GM13976 (cell line): ENCODE measurements at regions not wholly inside any gene's neighbourhood (a gene's known extent, or its start where the extent isn't known, plus 50 kb on each side); places are given as distances from the start of the nearest gene placed in this dataset.
"Not testable (repeated sequence)": the region's sequence is repeated elsewhere in the genome, so short reads cannot be mapped to it uniquely, and the experiment has no call there.

Experiments used
- DNase-seq: peaks from one replicate; pipeline ENCODE4 v3.0.0; 2012; ENCODE audit warnings: low spot score
- in situ Hi-C: fragments of 300-500 bp; cut with MboI; formaldehyde crosslinking; loops from one replicate; pipeline ENCODE4 v1.12.0; 2022; ENCODE audit warnings: low sequenced_read_pairs, mixed read lengths, inconsistent platforms; ENCODE audit not compliant: unreplicated experiment
- TF ChIP-seq, protein P1 (sequence below): IDR thresholded peaks from 2 replicates; pipeline ENCODE4 v1.5.1; 2012; ENCODE audit warnings: borderline replicate concordance, mild to moderate bottlenecking; ENCODE audit not compliant: insufficient read depth; ENCODE audit errors: extremely low read depth, missing control alignments, control extremely low read depth

DNA sequence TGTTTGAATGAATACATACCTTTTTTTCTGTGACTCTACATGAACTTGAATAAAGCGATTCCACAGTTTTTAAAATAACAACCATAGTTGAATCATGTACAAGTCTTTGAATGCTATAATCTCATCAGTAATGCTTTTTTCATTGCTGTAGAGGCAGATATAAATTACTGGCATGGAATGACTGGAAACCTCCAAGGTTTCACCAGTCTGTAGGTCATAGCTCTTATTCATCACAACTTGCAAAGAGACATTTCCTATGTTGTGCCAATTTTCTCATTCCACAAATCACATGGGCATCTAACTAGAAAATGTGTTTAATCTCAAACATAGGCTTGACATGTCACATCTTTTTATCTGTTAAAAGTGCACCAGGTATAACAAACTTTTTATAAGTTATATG, 407.1 kb upstream of the KCNMB2 start:
- in situ Hi-C loops: no loop called here
- TF ChIP-seq, protein P1, sequence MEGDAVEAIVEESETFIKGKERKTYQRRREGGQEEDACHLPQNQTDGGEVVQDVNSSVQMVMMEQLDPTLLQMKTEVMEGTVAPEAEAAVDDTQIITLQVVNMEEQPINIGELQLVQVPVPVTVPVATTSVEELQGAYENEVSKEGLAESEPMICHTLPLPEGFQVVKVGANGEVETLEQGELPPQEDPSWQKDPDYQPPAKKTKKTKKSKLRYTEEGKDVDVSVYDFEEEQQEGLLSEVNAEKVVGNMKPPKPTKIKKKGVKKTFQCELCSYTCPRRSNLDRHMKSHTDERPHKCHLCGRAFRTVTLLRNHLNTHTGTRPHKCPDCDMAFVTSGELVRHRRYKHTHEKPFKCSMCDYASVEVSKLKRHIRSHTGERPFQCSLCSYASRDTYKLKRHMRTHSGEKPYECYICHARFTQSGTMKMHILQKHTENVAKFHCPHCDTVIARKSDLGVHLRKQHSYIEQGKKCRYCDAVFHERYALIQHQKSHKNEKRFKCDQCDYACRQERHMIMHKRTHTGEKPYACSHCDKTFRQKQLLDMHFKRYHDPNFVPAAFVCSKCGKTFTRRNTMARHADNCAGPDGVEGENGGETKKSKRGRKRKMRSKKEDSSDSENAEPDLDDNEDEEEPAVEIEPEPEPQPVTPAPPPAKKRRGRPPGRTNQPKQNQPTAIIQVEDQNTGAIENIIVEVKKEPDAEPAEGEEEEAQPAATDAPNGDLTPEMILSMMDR: no peak
- DNase-seq: no peak

DNA sequence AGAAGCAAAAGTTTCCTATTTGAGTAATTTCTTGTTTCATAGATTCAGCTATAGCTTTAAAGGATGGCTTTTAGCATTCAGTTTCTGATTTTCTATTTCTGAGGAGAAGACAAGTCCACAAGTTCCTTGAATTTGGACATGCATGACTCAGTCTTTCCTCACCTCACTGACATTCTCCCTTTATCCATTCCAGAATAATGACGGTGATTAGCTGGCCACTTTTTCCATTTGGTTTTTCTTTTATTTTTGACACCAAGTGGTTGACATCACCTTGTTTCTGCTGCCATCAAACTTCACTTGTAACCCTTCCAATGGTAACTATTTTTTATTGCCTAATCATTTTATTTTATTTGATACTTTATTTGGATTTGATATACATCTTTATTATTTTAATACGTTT, 404.4 kb upstream of the KCNMB2 start:
- TF ChIP-seq, protein P1: no peak
- in situ Hi-C loops: no loop called here
- no peak for DNase-seq

DNA sequence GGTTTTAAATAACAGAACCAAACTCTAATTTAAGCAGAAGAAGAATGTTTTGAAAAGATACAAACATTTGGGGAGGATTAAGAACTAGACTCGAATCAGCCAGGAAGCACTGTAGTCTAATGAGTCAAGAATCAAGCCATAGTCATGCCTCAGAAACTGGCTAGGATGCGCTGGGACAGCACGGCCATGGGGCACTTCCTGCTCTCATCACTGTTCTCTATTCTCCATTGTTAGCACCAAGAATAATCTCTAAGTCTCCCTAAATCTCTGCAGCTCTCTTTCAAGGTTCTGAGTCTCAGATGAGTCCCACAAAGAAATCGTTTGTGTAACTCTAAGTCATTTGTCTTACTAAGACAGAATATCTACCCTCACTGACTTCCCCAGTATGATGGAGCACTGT, 399.0 kb upstream of the KCNMB2 start:
- DNase-seq: no peak
- in situ Hi-C loops: no loop called here
- TF ChIP-seq, protein P1: no peak

DNA sequence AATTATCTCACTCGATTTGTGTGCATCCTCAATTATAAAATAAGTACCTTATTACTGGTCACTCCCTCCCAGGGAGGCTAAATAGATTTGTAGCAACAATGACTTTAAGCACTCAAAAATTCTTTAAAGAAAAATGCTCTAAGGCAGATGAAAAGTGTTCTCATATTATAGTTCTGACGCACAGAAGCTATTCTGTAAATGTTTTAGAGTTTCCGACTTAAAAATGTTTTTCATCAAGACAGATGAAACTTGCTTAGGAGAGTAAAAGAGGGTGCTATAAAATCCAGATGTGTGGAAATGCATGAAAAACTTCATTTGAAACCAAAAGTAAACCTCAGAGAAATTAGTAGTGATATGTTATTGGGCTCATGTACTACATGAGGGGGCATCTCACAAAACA, 398.4 kb upstream of the KCNMB2 start:
- in situ Hi-C loops: no loop called here
- TF ChIP-seq, protein P1: no peak
- no peak for DNase-seq

DNA sequence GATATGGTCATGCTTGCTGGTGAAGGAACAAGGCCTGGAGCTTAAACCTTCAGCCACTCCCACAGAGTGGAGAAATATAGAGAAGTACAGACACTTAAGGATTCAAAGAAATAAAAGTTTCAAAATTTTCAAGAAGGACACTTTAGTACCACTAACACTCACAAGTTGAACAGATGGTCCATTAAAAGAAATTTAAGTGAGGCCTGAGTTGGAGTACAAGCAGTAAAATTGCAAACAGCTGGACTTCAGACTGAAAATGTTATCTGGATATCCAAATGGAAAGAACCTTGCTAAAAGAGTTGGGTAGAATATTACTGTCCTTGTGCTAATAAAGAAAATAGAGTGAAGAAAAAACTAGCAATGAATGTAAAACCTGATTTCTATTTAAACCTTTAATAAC, 397.1 kb upstream of the KCNMB2 start:
- in situ Hi-C loops: no loop called here
- TF ChIP-seq, protein P1: no peak

DNA sequence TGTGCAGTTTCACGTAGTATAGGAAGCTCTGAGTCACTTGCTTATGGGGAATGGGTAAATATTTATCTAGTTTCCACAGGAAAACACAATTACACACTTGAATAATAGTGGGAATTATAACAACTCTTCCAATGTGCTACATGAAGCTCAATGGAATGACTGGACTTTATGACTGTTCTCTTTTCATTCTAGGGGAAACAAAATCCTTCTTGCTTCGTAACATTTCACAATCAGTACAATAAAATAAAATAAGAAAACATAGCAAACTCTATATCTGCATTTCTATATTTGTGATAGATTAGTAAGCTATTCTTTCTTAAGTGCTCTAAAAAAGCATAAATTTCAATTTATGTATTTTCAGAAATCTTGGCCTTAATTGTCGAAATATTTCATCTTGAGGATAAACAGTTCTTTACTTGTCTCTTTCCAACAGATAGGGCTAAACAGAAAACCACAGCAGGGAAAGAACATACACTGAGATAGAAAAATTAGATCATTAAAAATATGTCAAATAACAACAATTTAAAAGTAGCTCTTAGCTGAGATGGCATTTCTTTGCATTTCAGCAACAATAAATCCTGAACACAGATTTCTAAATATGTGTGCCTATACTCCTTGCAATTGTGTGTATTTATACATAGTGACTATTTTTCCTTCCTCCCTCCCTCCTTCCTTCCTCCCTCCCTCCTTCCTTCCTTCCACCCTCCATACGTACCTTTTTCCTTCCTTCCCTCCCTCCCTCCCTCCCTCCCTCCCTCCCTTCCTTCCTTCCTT, 395.5 kb upstream of the KCNMB2 start:
- TF ChIP-seq, protein P1: no peak
- DNase-seq: no peak
- in situ Hi-C loops: no loop called here

More for the DNA sequence above, 397.1 kb upstream of the KCNMB2 start:
- no peak for DNase-seq

DNA sequence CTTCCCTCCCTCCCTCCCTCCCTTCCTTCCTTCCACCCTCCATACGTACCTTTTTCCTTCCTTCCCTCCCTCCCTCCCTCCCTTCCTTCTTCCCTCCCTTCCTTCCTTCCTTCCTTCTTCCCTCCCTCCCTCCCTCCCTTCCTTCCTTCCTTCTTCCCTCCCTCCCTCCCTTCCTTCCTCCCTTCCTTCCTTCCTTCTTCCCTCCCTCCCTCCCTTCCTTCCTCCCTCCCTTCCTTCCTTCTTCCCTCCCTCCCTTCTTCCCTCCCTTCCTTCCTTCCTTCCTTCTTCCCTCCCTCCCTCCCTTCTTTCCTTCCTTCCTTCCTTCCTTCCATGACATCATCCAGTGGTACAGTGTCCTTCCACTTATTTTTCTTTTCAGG, 394.9 kb upstream of the KCNMB2 start:
- DNase-seq, in situ Hi-C loops: not testable (repeated sequence)
